DOHH2 (cell line): ENCODE measurements at regions not wholly inside any gene's neighbourhood (a gene's known extent, or its start where the extent isn't known, plus 50 kb on each side); places are given as distances from the start of the nearest gene placed in this dataset.

ENCODE experiments used
- CTCF ChIP-seq: fragments of 200-600 bp; sonication (generic); IDR thresholded peaks from one replicate; pipeline ENCODE4 v1.5.1; 2014; ENCODE audit warnings: antibody characterized with exemption, mild to moderate bottlenecking, low read depth, low read length; ENCODE audit not compliant: poor library complexity, severe bottlenecking
- EZH2phosphoT487 ChIP-seq: fragments of 200-600 bp; sonication (generic); IDR thresholded peaks from 2 replicates; pipeline ENCODE4 v1.6.1; 2017; ENCODE audit warnings: borderline replicate concordance, mild to moderate bottlenecking, antibody characterized with exemption, low read length, moderate library complexity, mixed read lengths

DNA sequence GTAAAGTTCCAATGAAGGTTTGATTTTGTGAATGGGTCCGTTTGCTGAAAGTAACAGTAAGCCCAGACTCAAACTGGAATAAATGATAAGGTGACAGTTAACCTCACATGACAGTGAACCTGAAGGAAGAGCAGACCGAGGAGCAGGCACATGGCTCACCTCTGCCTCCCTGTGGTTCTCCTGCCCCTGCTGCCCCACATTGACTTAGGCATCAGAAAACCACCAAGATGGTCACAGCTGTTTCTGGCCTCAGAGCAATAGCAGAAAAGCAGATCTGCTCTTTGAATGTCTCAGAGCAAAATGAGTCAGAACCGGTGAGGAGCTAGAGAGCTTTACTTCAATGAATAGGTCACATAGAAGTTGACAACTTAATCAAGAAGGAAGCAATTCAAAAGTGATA is 487.6 kb downstream of the METTL4 start:
- TF ChIP-seq CTCF = peak; percentile 37
- no peak for TF ChIP-seq EZH2phosphoT487
